Panc1 (cell line): ENCODE measurements at regions not wholly inside any gene's neighbourhood (a gene's known extent, or its start where the extent isn't known, plus 50 kb on each side); places are given as distances from the start of the nearest gene placed in this dataset.

Source experiments
- ATAC-seq: fragments of 200-7000 bp; cut with Tn5 transposase; 2 replicates; pipeline ENCODE4 v1.9.1; 2020; ENCODE audit warnings: mild to moderate bottlenecking, moderate library complexity
- BruUV-seq: library from RNA; stranded (reverse); fragments of 400-500 nt; replicated peaks from 2 replicates; lab custom pipeline; 2021; lab: Mats Ljungman, UMichigan
- CTCF ChIA-PET: fragments of 300-600 bp; sonication (Branson Sonifier 250); formaldehyde crosslinking; loops from one replicate; lab custom pipeline; 2022; ENCODE audit warnings: antibody characterized with exemption; lab: Charles Lee
- POLR2A ChIA-PET: fragments of 300-600 bp; sonication (Branson Sonifier 250); formaldehyde crosslinking; loops from one replicate; lab custom pipeline; 2022; ENCODE audit warnings: antibody characterized with exemption; lab: Charles Lee
- DNase-seq: peaks from one replicate; pipeline ENCODE4 v3.0.0-alpha.2; 2010; ENCODE audit warnings: low read depth, low spot score
- H3K27ac ChIP-seq: 2 replicates; pipeline ENCODE4 v1.5.1; 2011; ENCODE audit warnings: mild to moderate bottlenecking, low read length, inconsistent platforms
- H3K27me3 ChIP-seq: fragments of 200-500 bp; sonication (Bioruptor generic); 2 replicates; pipeline ENCODE4 v1.6.0; 2014; ENCODE audit warnings: low read length, inconsistent platforms; ENCODE audit not compliant: control insufficient read depth, insufficient read depth
- H3K36me3 ChIP-seq: fragments of 200-500 bp; sonication (Bioruptor generic); 2 replicates; pipeline ENCODE4 v1.5.1; 2014; ENCODE audit warnings: inconsistent platforms, mild to moderate bottlenecking, low read length, moderate library complexity; ENCODE audit not compliant: control insufficient read depth, insufficient read depth
- H3K4me1 ChIP-seq: 2 replicates; pipeline ENCODE4 v1.5.1; 2011; ENCODE audit warnings: inconsistent platforms, mild to moderate bottlenecking, low read length, moderate library complexity; ENCODE audit not compliant: control insufficient read depth, insufficient read depth
- H3K4me3 ChIP-seq, 2 experiments: 2 replicates each; pipeline ENCODE4 v1.5.1; 2011 to 2012; ENCODE audit warnings: low read depth in 2 of 2, low read length in 2 of 2, mild to moderate bottlenecking in 2 of 2, inconsistent platforms in 1 of 2, moderate library complexity in 1 of 2
- H3K9me3 ChIP-seq: fragments of 200-500 bp; sonication (Bioruptor generic); 2 replicates; pipeline ENCODE4 v1.5.1; 2014; ENCODE audit warnings: low read depth, mild to moderate bottlenecking, inconsistent platforms, low read length, moderate library complexity; ENCODE audit not compliant: control insufficient read depth, insufficient read depth
- POLR2AphosphoS5 ChIP-seq: IDR thresholded peaks from 2 replicates; pipeline ENCODE4 v1.6.1; 2012; ENCODE audit warnings: mild to moderate bottlenecking, low read depth, low read length, moderate library complexity
- SIN3A ChIP-seq: IDR thresholded peaks from 2 replicates; pipeline ENCODE4 v1.6.1; 2012; ENCODE audit warnings: low read depth, mild to moderate bottlenecking, low read length, moderate library complexity, borderline replicate concordance; ENCODE audit not compliant: insufficient read depth
- TCF7L2 ChIP-seq: IDR thresholded peaks from 2 replicates; pipeline ENCODE4 v1.6.1; 2011; ENCODE audit warnings: mild to moderate bottlenecking, low read depth, low read length, inconsistent platforms
- in situ Hi-C: cut with HindIII; loops from 2 replicates; pipeline ENCODE4 v1.10.0; 2016; ENCODE audit warnings: low sequenced_read_pairs, low pct_unique_long_range_greater_than_20kb
- intact Hi-C: fragments of 100-400 bp; cut with micrococcal nuclease; formaldehyde crosslinking; loops from one replicate; pipeline ENCODE4 v1.10.0; 2022; ENCODE audit not compliant: unreplicated experiment
- TF ChIP-seq, protein P1 (sequence below), 2 experiments: IDR thresholded peaks; 2 replicates each; pipeline ENCODE4 v1.6.1; 2011 to 2012; ENCODE audit warnings: low read depth in 2 of 2, control low read depth in 1 of 2, low read length in 1 of 2, mild to moderate bottlenecking in 1 of 2, moderate library complexity in 1 of 2; ENCODE audit not compliant: insufficient read depth in 1 of 2
- TF ChIP-seq, protein P2 (sequence below): fragments of 450-650 bp; IDR thresholded peaks from 2 replicates; pipeline ENCODE4 v1.5.1; 2017; ENCODE audit warnings: mild to moderate bottlenecking

DNA sequence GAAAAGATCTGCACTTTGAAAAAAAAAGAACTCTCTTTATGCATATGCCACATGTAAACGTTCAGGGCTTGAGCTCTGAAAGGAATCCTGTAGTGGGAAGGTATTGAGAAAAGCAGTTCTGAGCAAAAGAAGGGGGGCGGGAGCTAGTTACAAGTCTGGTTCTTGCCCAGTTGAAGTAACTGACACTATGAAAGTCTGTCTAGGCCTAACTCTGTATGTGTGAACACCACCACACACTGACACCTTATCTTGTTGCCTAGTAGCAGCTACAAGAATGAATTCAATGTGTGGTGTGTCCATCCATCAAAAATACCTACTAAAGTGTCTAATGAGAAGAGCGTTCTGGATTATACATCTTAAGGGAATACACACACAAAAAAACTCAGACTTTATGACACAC, 820.6 kb downstream of the DIAPH3 start:
- Histone ChIP-seq H3K27me3 (no peaks in the 10 kb centered on the region), H3K36me3 (no peaks in the 10 kb centered on the region), H3K9me3 (no peaks in the 10 kb centered on the region), H3K4me1 (no peaks in the 10 kb centered on the region), H3K4me3 (no peak overlapping the region), H3K27ac (no peak overlapping the region)
- POLR2A ChIA-PET = no interaction called here
- CTCF ChIA-PET = no interaction called here
- DNase-seq (no peak), ATAC-seq (no peak)
- TF ChIP-seq, protein P1, sequence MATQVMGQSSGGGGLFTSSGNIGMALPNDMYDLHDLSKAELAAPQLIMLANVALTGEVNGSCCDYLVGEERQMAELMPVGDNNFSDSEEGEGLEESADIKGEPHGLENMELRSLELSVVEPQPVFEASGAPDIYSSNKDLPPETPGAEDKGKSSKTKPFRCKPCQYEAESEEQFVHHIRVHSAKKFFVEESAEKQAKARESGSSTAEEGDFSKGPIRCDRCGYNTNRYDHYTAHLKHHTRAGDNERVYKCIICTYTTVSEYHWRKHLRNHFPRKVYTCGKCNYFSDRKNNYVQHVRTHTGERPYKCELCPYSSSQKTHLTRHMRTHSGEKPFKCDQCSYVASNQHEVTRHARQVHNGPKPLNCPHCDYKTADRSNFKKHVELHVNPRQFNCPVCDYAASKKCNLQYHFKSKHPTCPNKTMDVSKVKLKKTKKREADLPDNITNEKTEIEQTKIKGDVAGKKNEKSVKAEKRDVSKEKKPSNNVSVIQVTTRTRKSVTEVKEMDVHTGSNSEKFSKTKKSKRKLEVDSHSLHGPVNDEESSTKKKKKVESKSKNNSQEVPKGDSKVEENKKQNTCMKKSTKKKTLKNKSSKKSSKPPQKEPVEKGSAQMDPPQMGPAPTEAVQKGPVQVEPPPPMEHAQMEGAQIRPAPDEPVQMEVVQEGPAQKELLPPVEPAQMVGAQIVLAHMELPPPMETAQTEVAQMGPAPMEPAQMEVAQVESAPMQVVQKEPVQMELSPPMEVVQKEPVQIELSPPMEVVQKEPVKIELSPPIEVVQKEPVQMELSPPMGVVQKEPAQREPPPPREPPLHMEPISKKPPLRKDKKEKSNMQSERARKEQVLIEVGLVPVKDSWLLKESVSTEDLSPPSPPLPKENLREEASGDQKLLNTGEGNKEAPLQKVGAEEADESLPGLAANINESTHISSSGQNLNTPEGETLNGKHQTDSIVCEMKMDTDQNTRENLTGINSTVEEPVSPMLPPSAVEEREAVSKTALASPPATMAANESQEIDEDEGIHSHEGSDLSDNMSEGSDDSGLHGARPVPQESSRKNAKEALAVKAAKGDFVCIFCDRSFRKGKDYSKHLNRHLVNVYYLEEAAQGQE (IDR thresholded peaks at IDR 0.05; ENCODE audit: insufficient read depth in 1 of 2, low read depth in 2 of 2, low read length in 1 of 2) = no peak
- TF ChIP-seq SIN3A (no peak), POLR2AphosphoS5 (no peak), TCF7L2 (no peak)
- TF ChIP-seq, protein P2, sequence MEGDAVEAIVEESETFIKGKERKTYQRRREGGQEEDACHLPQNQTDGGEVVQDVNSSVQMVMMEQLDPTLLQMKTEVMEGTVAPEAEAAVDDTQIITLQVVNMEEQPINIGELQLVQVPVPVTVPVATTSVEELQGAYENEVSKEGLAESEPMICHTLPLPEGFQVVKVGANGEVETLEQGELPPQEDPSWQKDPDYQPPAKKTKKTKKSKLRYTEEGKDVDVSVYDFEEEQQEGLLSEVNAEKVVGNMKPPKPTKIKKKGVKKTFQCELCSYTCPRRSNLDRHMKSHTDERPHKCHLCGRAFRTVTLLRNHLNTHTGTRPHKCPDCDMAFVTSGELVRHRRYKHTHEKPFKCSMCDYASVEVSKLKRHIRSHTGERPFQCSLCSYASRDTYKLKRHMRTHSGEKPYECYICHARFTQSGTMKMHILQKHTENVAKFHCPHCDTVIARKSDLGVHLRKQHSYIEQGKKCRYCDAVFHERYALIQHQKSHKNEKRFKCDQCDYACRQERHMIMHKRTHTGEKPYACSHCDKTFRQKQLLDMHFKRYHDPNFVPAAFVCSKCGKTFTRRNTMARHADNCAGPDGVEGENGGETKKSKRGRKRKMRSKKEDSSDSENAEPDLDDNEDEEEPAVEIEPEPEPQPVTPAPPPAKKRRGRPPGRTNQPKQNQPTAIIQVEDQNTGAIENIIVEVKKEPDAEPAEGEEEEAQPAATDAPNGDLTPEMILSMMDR = no peak
- BruUV-seq = no TSS peak
- in situ Hi-C loops (no loop called here), intact Hi-C loops (no loop called here)

DNA sequence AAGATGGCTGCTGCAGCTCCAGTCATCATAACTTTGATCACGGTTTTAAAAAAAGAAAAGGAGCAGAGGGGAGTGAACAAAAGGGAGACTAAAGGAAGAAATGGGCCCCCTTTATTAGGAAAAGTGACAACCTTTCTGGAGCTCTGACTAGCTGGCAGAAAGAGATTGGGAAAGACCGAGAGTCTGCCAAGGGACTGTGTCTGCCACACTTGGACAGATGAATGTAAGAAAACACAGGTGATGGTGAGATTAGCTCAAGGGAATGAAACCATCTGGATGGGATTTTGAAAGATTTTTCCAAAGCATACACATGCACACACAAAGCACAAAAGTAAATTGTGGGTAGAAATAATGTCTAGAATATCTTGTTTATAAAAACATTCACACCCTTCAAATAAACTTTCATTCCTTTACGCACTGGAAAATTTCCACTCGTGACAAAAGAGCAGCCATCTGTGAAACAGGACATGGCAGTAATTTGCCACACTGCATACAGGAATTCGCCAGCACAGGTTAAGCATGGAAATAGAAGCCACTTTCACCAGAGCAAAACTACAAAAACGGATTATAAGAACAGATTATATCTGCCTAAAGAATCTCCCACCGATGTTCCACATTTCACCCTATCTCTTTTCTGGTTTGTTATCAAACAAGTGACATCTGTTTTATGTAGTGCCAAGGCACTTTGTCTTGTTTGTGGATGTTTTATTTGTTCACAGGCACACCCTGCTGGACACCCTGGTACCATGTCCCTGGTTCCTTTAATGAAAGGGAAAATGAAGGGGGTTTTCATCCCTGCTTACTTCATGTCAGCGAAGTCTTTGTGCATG, 819.5 kb downstream of the DIAPH3 start:
- H3K27ac ChIP-seq = no peak overlapping the region
- ATAC-seq = no peak
- no TSS peak for BruUV-seq
- H3K9me3 ChIP-seq = no peaks in the 10 kb centered on the region
- no peaks in the 10 kb centered on the region for H3K36me3 ChIP-seq
- no peak overlapping the region for H3K4me3 ChIP-seq
- TF ChIP-seq, protein P2 = no peak
- no peak for TF ChIP-seq TCF7L2
- TF ChIP-seq, protein P1 (IDR thresholded peaks at IDR 0.05; ENCODE audit: insufficient read depth in 1 of 2, low read depth in 2 of 2, low read length in 1 of 2) = no peak
- no peak for TF ChIP-seq POLR2AphosphoS5
- TF ChIP-seq SIN3A = no peak
- in situ Hi-C loops (no loop called here), intact Hi-C loops (no loop called here)
- H3K4me1 ChIP-seq = no peaks in the 10 kb centered on the region
- POLR2A ChIA-PET = no interaction called here
- DNase-seq = no peak
- CTCF ChIA-PET = no interaction called here
- no peaks in the 10 kb centered on the region for H3K27me3 ChIP-seq
